Parathyroid adenoma (tissue), 2 donors: ENCODE measurements at regions not wholly inside any gene's neighbourhood (a gene's known extent, or its start where the extent isn't known, plus 50 kb on each side); places are given as distances from the start of the nearest gene placed in this dataset.

ENCODE experiments used
- H2AFZ ChIP-seq: fragments of 300-600 bp; sonication (generic); one replicate; pipeline ENCODE4 v1.7.0; 2017; ENCODE audit warnings: antibody characterized with exemption, mild to moderate bottlenecking
- H3K27ac ChIP-seq: fragments of 300-600 bp; sonication (generic); one replicate; pipeline ENCODE4 v1.7.0; 2017
- H3K27me3 ChIP-seq: fragments of 300-600 bp; sonication (generic); one replicate; pipeline ENCODE4 v1.7.0; 2017; ENCODE audit warnings: low read length; ENCODE audit not compliant: control insufficient read depth, insufficient read depth
- H3K36me3 ChIP-seq: fragments of 300-600 bp; sonication (generic); one replicate; pipeline ENCODE4 v1.7.0; 2017; ENCODE audit warnings: low read length; ENCODE audit not compliant: control insufficient read depth, insufficient read depth
- H3K4me1 ChIP-seq: fragments of 300-600 bp; sonication (generic); one replicate; pipeline ENCODE4 v1.7.0; 2017; ENCODE audit warnings: control low read depth
- H3K4me2 ChIP-seq: fragments of 300-600 bp; sonication (generic); one replicate; pipeline ENCODE4 v1.7.0; 2017; ENCODE audit warnings: low read length
- H3K4me3 ChIP-seq: fragments of 300-600 bp; sonication (generic); one replicate; pipeline ENCODE4 v1.7.0; 2017; ENCODE audit warnings: low read depth, low read length
- H3K79me2 ChIP-seq: fragments of 300-600 bp; sonication (generic); one replicate; pipeline ENCODE4 v1.7.0; 2017; ENCODE audit warnings: control low read depth
- H3K9ac ChIP-seq: fragments of 300-600 bp; sonication (generic); one replicate; pipeline ENCODE4 v1.7.0; 2017; ENCODE audit warnings: mild to moderate bottlenecking
- H3K9me3 ChIP-seq: fragments of 300-600 bp; sonication (generic); one replicate; pipeline ENCODE4 v1.7.0; 2017; ENCODE audit warnings: low read length; ENCODE audit not compliant: control insufficient read depth
- TF ChIP-seq, protein P1 (sequence below): fragments of 300-600 bp; sonication (generic); IDR thresholded peaks from one replicate; pipeline ENCODE4 v1.7.0; 2017; ENCODE audit warnings: antibody characterized with exemption, mild to moderate bottlenecking
- donor health status: primary hyperparathyroidism.

DNA sequence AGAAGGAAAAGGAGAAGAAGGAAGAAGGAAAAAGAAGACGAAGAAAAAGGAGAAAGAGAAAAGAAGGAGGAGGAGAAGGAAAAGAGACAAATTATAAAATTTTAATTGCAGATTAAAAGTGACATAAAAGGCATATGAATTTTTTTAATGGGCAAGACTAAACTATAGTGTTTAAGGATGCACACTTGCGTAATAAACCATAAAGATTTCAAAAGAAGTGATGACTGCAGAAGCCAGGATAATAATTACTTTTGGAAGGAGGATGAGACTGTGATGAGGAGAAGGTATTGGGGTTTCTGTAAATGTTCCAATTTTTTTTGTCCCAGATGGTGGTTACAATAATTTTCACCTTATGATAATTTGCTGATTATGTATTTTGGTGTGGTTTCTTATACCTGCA is 243.1 kb upstream of the PKN2 start:
- Histone ChIP-seq H3K4me3 (no peak overlapping the region), H3K9ac (no peak overlapping the region), H3K27ac (no peak overlapping the region), H3K36me3 (no peaks in the 10 kb centered on the region), H2AFZ (no peak overlapping the region), H3K79me2 (no peaks in the 10 kb centered on the region), H3K4me1 (no peaks in the 10 kb centered on the region), H3K9me3 (no peaks in the 10 kb centered on the region), H3K4me2 (no peak overlapping the region), H3K27me3 (no peaks in the 10 kb centered on the region)
- TF ChIP-seq, protein P1, sequence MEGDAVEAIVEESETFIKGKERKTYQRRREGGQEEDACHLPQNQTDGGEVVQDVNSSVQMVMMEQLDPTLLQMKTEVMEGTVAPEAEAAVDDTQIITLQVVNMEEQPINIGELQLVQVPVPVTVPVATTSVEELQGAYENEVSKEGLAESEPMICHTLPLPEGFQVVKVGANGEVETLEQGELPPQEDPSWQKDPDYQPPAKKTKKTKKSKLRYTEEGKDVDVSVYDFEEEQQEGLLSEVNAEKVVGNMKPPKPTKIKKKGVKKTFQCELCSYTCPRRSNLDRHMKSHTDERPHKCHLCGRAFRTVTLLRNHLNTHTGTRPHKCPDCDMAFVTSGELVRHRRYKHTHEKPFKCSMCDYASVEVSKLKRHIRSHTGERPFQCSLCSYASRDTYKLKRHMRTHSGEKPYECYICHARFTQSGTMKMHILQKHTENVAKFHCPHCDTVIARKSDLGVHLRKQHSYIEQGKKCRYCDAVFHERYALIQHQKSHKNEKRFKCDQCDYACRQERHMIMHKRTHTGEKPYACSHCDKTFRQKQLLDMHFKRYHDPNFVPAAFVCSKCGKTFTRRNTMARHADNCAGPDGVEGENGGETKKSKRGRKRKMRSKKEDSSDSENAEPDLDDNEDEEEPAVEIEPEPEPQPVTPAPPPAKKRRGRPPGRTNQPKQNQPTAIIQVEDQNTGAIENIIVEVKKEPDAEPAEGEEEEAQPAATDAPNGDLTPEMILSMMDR: no peak

DNA sequence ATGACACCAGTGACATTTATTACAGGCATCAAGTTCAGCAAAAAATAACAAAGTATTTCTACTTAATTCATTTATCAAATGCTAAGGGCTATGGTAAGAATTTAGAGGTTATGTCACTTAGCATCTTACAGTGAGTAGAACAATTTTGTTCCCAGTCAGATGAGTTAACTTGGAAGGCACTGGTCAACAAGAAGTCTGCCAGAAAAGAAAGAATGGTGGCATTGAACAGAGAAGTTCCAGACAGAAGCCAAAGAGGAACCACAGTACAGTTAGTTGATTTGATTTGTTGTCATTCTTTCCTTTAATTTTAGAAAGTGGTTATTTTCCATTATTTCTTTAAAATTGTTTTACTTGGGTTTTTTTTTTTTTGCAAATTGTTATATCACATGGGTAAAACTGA is 232.2 kb upstream of the PKN2 start:
- H3K4me1 ChIP-seq: no peaks in the 10 kb centered on the region
- TF ChIP-seq, protein P1: no peak
- no peaks in the 10 kb centered on the region for H3K9me3 ChIP-seq
- no peaks in the 10 kb centered on the region for H3K79me2 ChIP-seq
- no peak overlapping the region for H3K4me3 ChIP-seq
- no peak overlapping the region for H3K27ac ChIP-seq
- no peak overlapping the region for H3K9ac ChIP-seq
- H3K36me3 ChIP-seq: no peaks in the 10 kb centered on the region
- no peaks in the 10 kb centered on the region for H3K27me3 ChIP-seq
- no peak overlapping the region for H2AFZ ChIP-seq
- no peak overlapping the region for H3K4me2 ChIP-seq

DNA sequence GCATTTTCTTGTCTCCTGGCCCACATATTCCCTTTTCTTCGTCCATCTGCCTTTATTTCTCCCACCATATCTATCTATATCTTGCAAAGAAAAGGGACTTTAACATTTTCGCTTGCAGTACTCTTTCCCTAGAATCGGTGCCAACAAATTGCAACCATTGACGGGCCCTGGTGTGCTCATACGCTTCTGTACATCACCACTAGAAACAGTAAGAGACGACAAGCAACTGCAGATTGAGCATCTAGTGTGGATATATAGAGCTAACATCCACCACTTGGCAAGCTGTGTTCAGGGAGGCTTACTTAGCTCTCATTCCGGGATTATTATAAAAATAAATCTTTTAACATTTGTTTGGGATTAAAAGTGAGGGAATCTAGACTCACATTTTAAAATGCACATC is 230.8 kb upstream of the PKN2 start:
- Histone ChIP-seq H3K9ac (no peak overlapping the region), H3K9me3 (no peaks in the 10 kb centered on the region), H3K79me2 (no peaks in the 10 kb centered on the region), H3K27ac (no peak overlapping the region), H3K36me3 (no peaks in the 10 kb centered on the region), H3K4me2 (no peak overlapping the region), H2AFZ (no peak overlapping the region), H3K27me3 (no peaks in the 10 kb centered on the region), H3K4me1 (no peaks in the 10 kb centered on the region), H3K4me3 (no peak overlapping the region)
- TF ChIP-seq, protein P1: no peak

DNA sequence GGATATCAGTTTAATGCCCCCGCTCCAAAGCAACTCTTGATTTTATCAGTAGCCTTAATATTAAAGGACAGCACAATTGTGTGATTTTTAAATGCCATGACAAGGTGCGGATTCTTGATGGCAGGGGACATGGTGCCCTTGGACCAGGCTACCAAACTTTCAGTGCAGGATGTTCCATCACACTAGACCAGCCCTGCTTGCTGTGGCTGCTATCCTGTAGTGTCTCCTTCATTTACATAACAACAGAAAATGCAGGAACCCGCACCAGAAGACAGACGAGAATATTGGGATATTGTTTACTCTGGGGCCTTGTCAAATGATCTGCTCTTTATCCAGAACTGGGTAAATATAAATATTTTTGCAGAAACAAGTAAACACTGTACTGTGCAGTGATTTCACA is 229.3 kb upstream of the PKN2 start:
- TF ChIP-seq, protein P1: no peak
- H3K79me2 ChIP-seq: no peaks in the 10 kb centered on the region
- no peaks in the 10 kb centered on the region for H3K4me1 ChIP-seq
- no peaks in the 10 kb centered on the region for H3K27me3 ChIP-seq
- no peak overlapping the region for H3K4me3 ChIP-seq
- no peak overlapping the region for H3K27ac ChIP-seq
- no peak overlapping the region for H3K9ac ChIP-seq
- H3K36me3 ChIP-seq: no peaks in the 10 kb centered on the region
- no peak overlapping the region for H2AFZ ChIP-seq
- H3K9me3 ChIP-seq: no peaks in the 10 kb centered on the region
- H3K4me2 ChIP-seq: no peak overlapping the region

DNA sequence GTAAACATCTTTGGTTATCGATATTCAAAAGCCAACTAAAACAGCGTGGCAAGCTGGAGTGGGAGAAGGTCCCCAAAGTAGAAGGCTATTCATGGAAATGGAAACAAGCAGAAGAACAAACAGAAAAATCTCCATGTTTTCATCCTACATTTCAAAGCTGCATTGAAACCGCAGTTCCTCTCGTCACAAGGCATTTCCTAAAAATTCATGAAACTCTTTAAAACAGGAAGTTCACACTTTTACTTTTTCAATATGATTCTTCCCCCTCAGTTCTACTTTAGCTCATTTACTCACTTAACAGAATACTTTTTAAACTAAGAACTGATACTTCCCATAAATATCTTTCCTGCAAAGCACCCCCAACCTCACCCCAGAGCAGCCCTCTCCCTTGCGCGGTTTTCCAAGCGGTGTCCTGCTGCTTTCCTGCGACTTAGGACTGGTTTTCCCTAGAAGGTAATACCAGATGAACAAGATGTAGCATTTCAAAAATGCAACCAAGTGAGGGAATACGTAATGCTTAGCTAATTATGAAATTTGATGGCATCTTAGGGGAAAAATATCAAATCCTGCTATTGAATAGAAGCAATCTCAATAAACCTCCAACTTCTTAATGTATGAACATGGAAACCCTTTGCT is 228.3 kb upstream of the PKN2 start:
- no peak overlapping the region for H3K4me2 ChIP-seq
- H3K36me3 ChIP-seq: no peaks in the 10 kb centered on the region
- H3K9ac ChIP-seq: no peak overlapping the region
- no peaks in the 10 kb centered on the region for H3K4me1 ChIP-seq
- no peaks in the 10 kb centered on the region for H3K27me3 ChIP-seq
- no peaks in the 10 kb centered on the region for H3K79me2 ChIP-seq
- no peak overlapping the region for H2AFZ ChIP-seq
- H3K27ac ChIP-seq: no peak overlapping the region
- H3K9me3 ChIP-seq: no peaks in the 10 kb centered on the region
- H3K4me3 ChIP-seq: no peak overlapping the region
- TF ChIP-seq, protein P1: no peak
